AG09319 (cell line): ENCODE measurements at regions not wholly inside any gene's neighbourhood (a gene's known extent, or its start where the extent isn't known, plus 50 kb on each side); places are given as distances from the start of the nearest gene placed in this dataset.
A peak's percentile ranks its signal among the peaks of the same experiment; 100 is the strongest.

ENCODE experiments used
- DNase-seq: peaks from one replicate; pipeline ENCODE4 v3.0.0-alpha.2; 2010; ENCODE audit warnings: low read depth; ENCODE audit errors: extremely low read depth
- TF ChIP-seq, protein P1 (sequence below): IDR thresholded peaks from 2 replicates; pipeline ENCODE4 v1.5.1; 2011; ENCODE audit warnings: low read depth, mild to moderate bottlenecking, inconsistent platforms, low read length, moderate library complexity

DNA sequence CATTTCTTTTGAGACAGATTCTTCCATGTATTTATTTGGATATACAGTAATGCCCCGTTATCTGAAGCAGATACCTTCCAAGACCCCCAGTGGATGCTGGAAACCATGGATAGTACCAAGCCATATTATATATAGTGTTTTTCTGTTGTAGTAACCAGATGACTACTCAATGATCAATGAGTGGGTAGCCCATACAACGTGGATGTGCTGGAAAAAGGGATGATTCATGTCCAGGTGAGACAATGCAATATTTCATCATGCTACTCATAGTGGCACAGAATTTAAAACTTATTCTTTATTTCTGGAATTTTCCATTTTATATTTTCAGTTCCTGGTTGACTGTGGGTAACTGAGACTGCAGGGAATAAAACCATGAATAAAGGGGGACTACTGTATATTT, 427.5 kb downstream of the METTL15 start:
- DNase-seq: no peak
- TF ChIP-seq, protein P1, sequence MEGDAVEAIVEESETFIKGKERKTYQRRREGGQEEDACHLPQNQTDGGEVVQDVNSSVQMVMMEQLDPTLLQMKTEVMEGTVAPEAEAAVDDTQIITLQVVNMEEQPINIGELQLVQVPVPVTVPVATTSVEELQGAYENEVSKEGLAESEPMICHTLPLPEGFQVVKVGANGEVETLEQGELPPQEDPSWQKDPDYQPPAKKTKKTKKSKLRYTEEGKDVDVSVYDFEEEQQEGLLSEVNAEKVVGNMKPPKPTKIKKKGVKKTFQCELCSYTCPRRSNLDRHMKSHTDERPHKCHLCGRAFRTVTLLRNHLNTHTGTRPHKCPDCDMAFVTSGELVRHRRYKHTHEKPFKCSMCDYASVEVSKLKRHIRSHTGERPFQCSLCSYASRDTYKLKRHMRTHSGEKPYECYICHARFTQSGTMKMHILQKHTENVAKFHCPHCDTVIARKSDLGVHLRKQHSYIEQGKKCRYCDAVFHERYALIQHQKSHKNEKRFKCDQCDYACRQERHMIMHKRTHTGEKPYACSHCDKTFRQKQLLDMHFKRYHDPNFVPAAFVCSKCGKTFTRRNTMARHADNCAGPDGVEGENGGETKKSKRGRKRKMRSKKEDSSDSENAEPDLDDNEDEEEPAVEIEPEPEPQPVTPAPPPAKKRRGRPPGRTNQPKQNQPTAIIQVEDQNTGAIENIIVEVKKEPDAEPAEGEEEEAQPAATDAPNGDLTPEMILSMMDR: no peak

DNA sequence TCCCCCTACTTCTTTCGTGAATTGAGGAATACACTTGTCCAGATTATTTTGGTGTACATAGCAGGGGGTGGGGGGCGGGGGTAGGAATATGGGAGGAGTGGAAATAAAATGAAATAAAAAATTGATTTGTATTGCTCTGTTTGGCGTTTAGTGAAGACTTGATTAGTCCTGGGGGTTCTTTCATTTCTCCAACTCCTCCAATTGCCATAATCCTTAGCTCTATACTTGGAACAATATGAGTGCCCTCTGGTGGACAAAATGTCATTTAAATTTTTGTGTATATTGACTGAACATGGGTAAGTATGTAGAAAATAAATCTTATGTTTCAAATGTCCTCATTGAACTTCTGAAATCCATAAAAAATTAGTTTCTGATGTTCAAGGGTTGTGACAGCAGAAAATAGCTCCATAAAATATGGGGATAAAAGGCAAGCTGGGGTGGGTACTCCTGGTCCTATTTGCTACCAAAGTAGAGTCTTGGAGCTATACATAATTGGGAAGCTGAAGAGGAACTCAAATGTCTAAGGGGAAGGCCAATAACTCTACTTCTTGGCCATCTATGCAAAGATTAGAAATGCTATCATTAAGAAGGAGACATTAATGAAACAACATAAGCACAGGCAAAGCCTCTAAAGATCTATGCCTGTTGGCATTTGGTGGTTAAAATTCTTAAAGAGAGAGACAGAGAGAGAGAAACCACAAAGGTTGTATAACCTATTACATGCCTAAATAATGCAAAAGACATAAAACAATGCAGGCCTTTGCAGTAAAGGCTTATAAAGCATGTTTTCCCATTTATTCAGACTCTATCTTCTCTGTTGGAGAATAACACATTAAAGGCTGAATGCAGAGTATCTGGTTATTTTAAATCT, 421.6 kb downstream of the METTL15 start:
- TF ChIP-seq, protein P1: peak; percentile 18

DNA sequence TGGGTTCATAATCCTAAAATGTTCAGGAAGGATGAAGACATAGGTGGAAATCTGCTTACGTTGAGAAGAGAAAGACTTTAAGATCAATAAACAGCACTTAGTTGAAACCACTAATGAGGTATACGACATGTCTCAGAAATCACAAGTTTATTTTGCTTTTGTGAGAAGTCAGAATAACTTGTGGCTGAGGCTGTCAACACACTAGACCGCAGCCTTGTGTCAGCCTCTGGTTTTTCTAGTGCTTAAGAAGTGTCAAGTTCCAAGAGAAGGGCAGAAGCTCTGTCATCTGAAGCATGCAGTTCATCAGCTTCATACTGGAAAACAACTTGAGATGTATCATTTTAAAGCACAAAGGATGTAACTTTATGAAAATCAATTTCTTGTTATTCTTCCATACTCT, 420.9 kb downstream of the METTL15 start:
- TF ChIP-seq, protein P1: no peak
- peak; percentile 20 for DNase-seq

More for the DNA sequence above, 421.6 kb downstream of the METTL15 start:
- DNase-seq: peak; percentile 27

DNA sequence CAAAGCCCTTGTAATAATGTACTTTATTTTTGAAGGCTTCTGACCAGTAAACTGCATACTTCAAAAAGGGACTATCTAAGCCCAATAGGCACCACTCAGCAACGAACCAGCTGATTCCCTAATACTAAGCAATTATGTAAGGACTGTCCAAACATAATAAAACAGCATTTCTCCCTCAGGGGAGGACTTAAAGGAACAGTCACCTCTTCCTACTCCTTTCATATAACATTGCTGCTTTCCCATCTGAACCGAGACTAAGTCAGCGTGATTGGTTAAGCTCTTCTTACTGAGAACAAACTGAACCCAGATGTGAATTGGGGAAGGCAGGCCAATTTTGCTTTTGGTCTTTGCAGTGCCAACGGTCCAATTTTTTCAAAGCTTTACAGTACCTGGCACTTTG, 420.0 kb downstream of the METTL15 start:
- peak; percentile 23 for DNase-seq
- TF ChIP-seq, protein P1: no peak

DNA sequence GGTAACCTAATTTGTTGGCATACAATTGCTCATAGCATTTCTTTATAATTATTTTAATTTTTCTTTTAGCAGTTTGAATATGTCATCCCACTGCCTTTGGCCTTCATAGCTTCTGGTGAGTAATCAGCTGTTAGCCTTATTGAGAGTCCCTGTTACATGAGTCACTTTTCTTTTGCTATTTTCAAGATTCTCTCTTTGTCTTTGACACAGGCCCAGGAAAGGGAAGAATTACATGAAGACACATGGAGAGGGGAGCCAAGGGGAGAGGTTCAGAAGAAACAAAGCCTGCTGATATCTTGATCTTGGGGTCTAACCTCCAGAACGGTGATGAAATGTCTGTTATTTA, 418.2 kb downstream of the METTL15 start:
- DNase-seq: no peak

DNA sequence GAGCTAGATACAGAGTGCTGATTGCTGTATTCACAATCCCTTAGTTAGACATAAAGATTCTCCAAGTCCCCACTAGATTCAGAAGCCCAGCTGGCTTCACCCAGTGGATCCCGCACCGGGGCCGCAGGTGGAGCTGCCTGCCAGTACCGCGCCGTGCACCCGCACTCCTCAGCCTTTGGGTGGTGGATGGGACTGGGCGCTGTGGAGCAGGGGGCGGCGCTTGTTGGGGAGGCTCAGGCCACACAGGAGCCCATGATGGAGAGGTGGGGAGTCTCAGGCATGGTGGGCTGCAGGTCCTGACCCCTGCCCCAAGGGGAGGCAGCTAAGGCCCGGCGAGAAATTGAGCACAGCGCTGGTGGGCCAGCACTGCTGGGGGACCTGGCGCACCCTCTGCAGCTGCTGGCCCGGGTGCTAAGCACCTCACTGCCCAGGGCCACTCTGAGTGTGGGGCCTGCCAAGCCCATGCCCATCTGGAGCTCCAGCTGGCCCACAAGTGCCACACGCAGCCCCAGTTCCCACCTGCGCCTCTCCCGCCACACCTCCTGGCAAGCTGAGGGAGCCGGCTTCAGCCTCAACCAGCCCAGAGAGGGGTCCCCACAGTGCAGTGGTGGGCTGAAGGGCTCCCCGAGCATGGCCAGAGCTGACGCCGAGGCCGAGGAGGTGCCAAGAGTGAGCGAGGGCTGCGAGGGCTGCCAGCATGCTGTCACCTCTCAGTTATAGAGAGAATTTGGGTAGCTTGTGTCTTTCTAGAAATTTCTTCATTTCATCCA, 417.6 kb downstream of the METTL15 start:
- TF ChIP-seq, protein P1: no peak
- DNase-seq: no peak

More for the DNA sequence above, 418.2 kb downstream of the METTL15 start:
- TF ChIP-seq, protein P1: no peak

DNA sequence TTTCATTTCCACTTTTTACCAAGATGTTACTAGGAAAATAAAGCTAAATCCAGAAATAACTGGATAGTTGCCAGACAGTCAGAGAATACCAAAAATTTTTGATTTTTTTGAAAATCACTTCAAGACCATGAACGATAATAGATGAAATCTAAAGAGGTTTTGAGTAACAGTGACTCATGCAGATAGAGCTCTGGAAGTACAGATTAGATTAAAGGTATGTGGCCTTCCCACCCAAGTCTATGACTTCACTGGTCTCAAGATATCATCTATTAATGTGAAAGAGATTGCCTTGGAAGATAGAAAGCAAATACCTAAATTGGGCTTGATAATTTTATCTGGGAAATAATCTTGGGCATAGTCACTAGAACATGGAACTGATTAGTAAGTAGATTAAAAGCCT, 415.9 kb downstream of the METTL15 start:
- no peak for DNase-seq
- TF ChIP-seq, protein P1: no peak
